ENCODE measurements at regions not wholly inside any gene's neighbourhood (a gene's known extent, or its start where the extent isn't known, plus 50 kb on each side); places are given as distances from the start of the nearest gene placed in this dataset.

DNA sequence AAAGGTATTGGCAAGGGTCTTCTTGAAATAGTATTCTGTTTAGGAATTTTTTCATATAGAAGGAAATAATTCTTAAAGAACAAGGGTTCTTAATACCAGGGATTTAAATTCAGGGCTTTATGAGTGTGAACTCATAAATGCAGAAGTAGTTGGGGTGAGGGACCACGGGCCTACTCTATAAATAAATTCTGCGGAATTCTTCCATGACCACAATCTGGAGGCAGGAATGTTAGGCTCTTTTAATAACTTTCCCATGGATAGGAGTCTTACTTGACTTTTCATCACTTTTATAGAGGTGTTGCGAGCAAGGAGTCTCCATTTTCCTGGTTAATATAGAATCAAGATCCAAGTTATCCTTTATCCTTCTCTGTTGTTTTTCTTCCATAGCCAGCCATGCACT, 76.7 kb upstream of the SLC4A4 start:
- TF ChIP-seq, protein P1, sequence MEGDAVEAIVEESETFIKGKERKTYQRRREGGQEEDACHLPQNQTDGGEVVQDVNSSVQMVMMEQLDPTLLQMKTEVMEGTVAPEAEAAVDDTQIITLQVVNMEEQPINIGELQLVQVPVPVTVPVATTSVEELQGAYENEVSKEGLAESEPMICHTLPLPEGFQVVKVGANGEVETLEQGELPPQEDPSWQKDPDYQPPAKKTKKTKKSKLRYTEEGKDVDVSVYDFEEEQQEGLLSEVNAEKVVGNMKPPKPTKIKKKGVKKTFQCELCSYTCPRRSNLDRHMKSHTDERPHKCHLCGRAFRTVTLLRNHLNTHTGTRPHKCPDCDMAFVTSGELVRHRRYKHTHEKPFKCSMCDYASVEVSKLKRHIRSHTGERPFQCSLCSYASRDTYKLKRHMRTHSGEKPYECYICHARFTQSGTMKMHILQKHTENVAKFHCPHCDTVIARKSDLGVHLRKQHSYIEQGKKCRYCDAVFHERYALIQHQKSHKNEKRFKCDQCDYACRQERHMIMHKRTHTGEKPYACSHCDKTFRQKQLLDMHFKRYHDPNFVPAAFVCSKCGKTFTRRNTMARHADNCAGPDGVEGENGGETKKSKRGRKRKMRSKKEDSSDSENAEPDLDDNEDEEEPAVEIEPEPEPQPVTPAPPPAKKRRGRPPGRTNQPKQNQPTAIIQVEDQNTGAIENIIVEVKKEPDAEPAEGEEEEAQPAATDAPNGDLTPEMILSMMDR (IDR thresholded peaks at IDR 0.05), result no peak
- H3K36me3 ChIP-seq, result no peaks in the 10 kb centered on the region
- no peaks in the 10 kb centered on the region for H3K27me3 ChIP-seq
- intact Hi-C loops (cut with DNase I), result no loop called here
- H3K27ac ChIP-seq, result peak overlapping the region in 1 of 2 donors; percentile 13
- no peak overlapping the region for H3K4me3 ChIP-seq
- DNase-seq (ENCODE audit: low spot score in 2 of 2), result no peak
- no peaks in the 10 kb centered on the region for H3K9me3 ChIP-seq
- peaks cover 0 to 5% of the 10 kb centered on the region in 2 donors for H3K4me1 ChIP-seq

DNA sequence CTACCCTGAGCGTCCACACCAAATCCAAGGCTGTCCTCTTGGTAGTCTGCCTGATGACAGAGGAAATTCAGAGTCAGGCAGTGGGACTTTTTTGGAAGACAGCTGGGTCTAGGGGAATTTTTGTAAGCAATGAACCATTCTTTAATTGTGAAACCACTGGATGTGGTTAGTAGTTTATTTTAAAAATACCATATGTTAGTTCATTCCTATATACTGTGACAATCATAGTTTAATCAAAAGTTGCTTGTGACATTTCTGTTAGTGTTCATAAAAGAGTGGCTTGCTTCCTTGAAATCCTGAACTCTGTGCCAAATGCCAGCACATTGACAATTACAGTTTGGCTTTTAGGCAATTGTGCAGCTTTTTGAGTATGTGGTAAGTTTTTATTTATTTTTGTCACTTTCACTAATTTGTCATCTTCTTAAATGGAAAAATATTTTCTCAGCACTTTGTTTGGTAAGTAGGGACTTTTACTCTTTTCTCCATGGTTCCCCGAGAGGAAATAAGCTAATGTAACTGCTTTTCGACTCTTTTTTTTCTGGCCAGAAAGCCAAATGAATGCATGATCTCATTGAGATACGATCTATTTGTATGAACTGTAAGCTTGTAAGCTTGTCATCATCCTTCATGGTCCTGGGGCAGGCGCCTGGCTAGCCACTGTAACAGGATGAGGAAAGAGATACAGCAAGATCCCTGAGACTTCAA, 72.6 kb upstream of the SLC4A4 start:
- H3K9me3 ChIP-seq, result no peaks in the 10 kb centered on the region
- TF ChIP-seq, protein P1 (IDR thresholded peaks at IDR 0.05), result no peak
- intact Hi-C loops (cut with DNase I), result no loop called here
- H3K36me3 ChIP-seq, result no peaks in the 10 kb centered on the region
- peaks cover 0 to 5% of the 10 kb centered on the region in 2 donors for H3K4me1 ChIP-seq
- peak overlapping the region in 1 of 2 donors; percentile 2 for H3K4me3 ChIP-seq
- no peak overlapping the region for H3K27ac ChIP-seq
- DNase-seq (ENCODE audit: low spot score in 2 of 2), result no peak
- no peaks in the 10 kb centered on the region for H3K27me3 ChIP-seq

DNA sequence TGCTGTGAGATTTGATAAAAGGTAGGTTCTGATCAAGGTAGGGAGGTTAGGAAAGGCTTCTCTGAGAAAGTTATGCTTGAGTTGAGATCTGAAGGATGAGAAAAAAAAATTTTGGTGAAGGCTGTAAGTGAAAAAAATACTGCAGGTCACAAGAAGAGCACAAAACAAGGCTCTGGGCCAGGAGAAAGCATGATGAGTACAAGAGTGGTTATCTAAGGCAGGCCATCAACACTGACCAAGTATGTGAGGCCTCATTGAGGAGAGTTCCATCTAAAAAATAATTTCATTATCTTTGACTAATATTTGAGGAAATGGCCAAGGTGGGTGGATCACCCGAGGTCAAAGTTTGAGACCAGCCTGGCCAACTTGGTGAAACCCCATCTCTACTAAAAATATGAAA, 71.6 kb upstream of the SLC4A4 start:
- intact Hi-C loops (cut with DNase I), result no loop called here

DNA sequence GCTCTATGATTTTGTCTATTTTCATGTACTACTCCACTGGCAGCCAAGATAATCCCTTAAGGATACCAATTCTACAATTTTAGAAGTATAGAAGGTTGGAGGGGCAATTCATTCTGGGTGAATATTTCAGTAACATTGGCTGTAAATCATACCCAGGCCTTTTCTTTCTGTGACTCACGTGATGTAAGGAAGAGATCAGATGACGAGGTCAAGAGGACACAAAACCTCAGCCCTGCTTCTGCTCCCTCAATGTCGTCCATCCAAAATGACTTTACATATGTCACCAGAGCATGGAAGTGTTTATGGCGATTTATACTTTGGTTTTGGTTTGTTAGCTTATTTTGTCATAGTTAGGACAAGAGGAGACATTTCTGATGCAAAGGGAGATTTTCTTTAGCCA, 70.7 kb upstream of the SLC4A4 start:
- H3K27ac ChIP-seq, result no peak overlapping the region
- no peaks in the 10 kb centered on the region for H3K36me3 ChIP-seq
- DNase-seq (ENCODE audit: low spot score in 2 of 2), result no peak
- no peaks in the 10 kb centered on the region for H3K4me1 ChIP-seq
- H3K4me3 ChIP-seq, result no peak overlapping the region
- H3K27me3 ChIP-seq, result no peaks in the 10 kb centered on the region
- TF ChIP-seq, protein P1 (IDR thresholded peaks at IDR 0.05), result no peak
- H3K9me3 ChIP-seq, result no peaks in the 10 kb centered on the region
- intact Hi-C loops (cut with DNase I), result no loop called here

More for the DNA sequence above, 71.6 kb upstream of the SLC4A4 start:
- Histone ChIP-seq H3K4me3 (no peak overlapping the region), H3K27ac (no peak overlapping the region), H3K36me3 (no peaks in the 10 kb centered on the region), H3K27me3 (no peaks in the 10 kb centered on the region), H3K9me3 (no peaks in the 10 kb centered on the region), H3K4me1 (no peaks in the 10 kb centered on the region)
- TF ChIP-seq, protein P1 (IDR thresholded peaks at IDR 0.05), result no peak
- DNase-seq (ENCODE audit: low spot score in 2 of 2), result no peak

DNA sequence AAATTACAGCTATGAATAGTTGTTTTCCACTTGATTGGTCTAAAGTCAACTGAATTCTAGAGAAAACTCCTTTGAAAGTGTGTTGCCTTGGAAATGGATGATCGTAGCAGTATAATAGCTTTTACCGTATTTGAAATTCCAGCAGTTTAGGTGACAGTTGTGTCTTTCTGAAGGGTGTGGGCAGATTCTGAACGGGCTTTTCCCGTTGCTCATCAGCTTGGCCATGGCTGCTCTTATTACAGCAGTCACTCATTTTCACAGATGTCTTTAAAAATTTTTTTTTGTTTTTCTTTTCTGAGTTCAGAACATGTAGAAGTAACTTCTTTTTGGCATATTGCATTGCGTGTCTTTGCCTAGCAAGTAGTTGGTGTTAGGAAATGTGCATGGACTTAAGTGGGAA, 69.6 kb upstream of the SLC4A4 start:
- TF ChIP-seq, protein P1 (IDR thresholded peaks at IDR 0.05), result no peak
- no peak for DNase-seq (ENCODE audit: low spot score in 2 of 2)
- Histone ChIP-seq H3K4me1 (no peaks in the 10 kb centered on the region), H3K4me3 (no peak overlapping the region), H3K9me3 (no peaks in the 10 kb centered on the region), H3K36me3 (no peaks in the 10 kb centered on the region), H3K27ac (no peak overlapping the region), H3K27me3 (no peaks in the 10 kb centered on the region)
- intact Hi-C loops (cut with DNase I), result no loop called here
